Thymus (tissue), 11 donors: ENCODE measurements at regions not wholly inside any gene's neighbourhood (a gene's known extent, or its start where the extent isn't known, plus 50 kb on each side); places are given as distances from the start of the nearest gene placed in this dataset.
"Not testable (repeated sequence)": the region's sequence is repeated elsewhere in the genome, so short reads cannot be mapped to it uniquely, and the experiment has no call there.

ENCODE experiments used
- DNase-seq, 9 donors: peaks; one replicate each; pipeline ENCODE4 v3.0.0-alpha.2; 2013; ENCODE audit warnings: low spot score in 9 of 9, low read depth in 6 of 9, missing footprints in 1 of 9
- H3K27ac ChIP-seq, 2 donors: one replicate each; pipeline ENCODE4 v1.5.1; 2013; ENCODE audit warnings: control low read depth in 1 of 2, low read depth in 1 of 2, low read length in 1 of 2, mild to moderate bottlenecking in 1 of 2, moderate library complexity in 1 of 2
- H3K27me3 ChIP-seq, 2 donors: one replicate each; pipeline ENCODE4 v1.5.1; 2013; ENCODE audit warnings: low read length in 1 of 2; ENCODE audit not compliant: control insufficient read depth in 2 of 2, insufficient read depth in 1 of 2
- H3K36me3 ChIP-seq, 2 donors: one replicate each; pipeline ENCODE4 v1.5.1; 2013; ENCODE audit warnings: low read length in 1 of 2, mild to moderate bottlenecking in 1 of 2, moderate library complexity in 1 of 2; ENCODE audit not compliant: control insufficient read depth in 2 of 2, insufficient read depth in 2 of 2
- H3K4me1 ChIP-seq, 2 donors: one replicate each; pipeline ENCODE4 v1.5.1; 2013; ENCODE audit warnings: low read length in 2 of 2; ENCODE audit not compliant: control insufficient read depth in 2 of 2, insufficient read depth in 2 of 2
- H3K4me3 ChIP-seq, 2 donors: one replicate each; pipeline ENCODE4 v1.5.1; 2013; ENCODE audit warnings: low read length in 2 of 2, control low read depth in 1 of 2, mild to moderate bottlenecking in 1 of 2
- H3K9me3 ChIP-seq, 2 donors: one replicate each; pipeline ENCODE4 v1.5.1; 2013; ENCODE audit warnings: low read length in 1 of 2, mild to moderate bottlenecking in 1 of 2; ENCODE audit not compliant: control insufficient read depth in 2 of 2, insufficient read depth in 1 of 2
- WGBS: extraction: QIAGEN DNeasy Blood & Tissue Kit; methylation state at CpG from one replicate; pipeline ENCODE4 v1.1.7; 2013; 5-methylcytosine and 5-hydroxymethylcytosine counted together
- donor health status: healthy.

- 99% methylated on average over 4 of the region's 4 CpGs for WGBS
- Histone ChIP-seq H3K9me3 (no peaks in the 10 kb centered on the region), H3K4me3 (no peak overlapping the region), H3K4me1 (peaks cover 0 to 6% of the 10 kb centered on the region in 2 donors), H3K36me3 (no peaks in the 10 kb centered on the region), H3K27ac (no peak overlapping the region), H3K27me3 (no peaks in the 10 kb centered on the region)
- DNase-seq = no peak
Measured at GRCh38 chr6:21792177-21792576, 198.6 kb downstream of the SOX4 start.

DNA sequence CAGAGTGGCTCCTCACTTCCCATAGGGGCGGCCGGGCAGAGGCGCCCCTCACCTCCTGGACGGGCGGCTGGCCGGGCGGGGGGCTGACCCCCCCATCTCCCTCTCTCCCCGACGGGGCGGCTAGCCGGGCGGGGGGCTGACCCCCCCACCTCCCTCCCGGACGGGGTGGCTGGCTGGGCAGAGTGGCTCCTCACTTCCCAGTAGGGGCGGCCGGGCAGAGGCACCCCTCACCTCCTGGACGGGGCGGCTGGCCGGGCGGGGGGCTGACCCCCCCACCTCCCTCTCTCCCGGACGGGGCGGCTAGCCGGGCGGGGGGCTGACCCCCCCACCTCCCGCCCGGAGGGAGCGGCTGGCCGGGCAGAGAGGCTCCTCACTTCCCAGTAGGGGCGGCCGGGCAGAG is 203.4 kb downstream of the SOX4 start:
- H3K4me3 ChIP-seq, H3K4me1 ChIP-seq, DNase-seq, H3K36me3 ChIP-seq, H3K27me3 ChIP-seq, H3K27ac ChIP-seq, H3K9me3 ChIP-seq: not testable (repeated sequence)
- 95% methylated on average over 28 of the region's 31 CpGs for WGBS

DNA sequence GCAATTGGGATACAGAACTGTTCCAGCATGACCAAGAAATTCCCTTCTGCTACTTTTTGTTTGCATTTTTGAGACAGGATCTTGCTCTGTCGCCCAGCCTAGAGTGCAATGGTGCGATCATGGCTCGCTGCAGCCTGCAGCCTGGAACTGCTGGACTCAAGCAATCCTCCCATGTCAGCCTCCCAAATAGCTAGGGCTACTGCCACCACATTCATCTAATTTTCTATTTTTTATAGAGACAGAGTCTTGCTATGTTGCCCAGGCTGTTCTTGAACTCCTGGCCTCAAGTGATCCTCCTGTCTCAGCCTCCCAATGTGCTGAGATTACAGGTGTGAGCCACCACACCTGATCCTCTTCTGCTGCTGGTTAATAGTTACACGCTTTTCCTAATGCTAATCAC is 204.9 kb downstream of the SOX4 start:
- H3K27ac ChIP-seq = no peak overlapping the region
- no peak overlapping the region for H3K4me3 ChIP-seq
- no peaks in the 10 kb centered on the region for H3K36me3 ChIP-seq
- no peaks in the 10 kb centered on the region for H3K27me3 ChIP-seq
- H3K4me1 ChIP-seq = no peaks in the 10 kb centered on the region
- WGBS = 97% methylated on average over 4 of the region's 4 CpGs
- DNase-seq = no peak
- H3K9me3 ChIP-seq = no peaks in the 10 kb centered on the region

- Histone ChIP-seq H3K4me3 (no peak overlapping the region), H3K27ac (no peak overlapping the region), H3K9me3 (no peaks in the 10 kb centered on the region), H3K4me1 (no peaks in the 10 kb centered on the region), H3K36me3 (no peaks in the 10 kb centered on the region), H3K27me3 (no peaks in the 10 kb centered on the region)
- no peak for DNase-seq
- WGBS = 95% methylated on average over 2 of the region's 2 CpGs
Measured at GRCh38 chr6:21800330-21800729, 206.8 kb downstream of the SOX4 start.

GRCh38 chr6:21800948-21801438 is 207.4 kb downstream of the SOX4 start:
- H3K27me3 ChIP-seq = no peaks in the 10 kb centered on the region
- H3K36me3 ChIP-seq = no peaks in the 10 kb centered on the region
- 97% methylated on average over 11 of the region's 11 CpGs for WGBS
- H3K4me1 ChIP-seq = no peaks in the 10 kb centered on the region
- DNase-seq = no peak
- no peaks in the 10 kb centered on the region for H3K9me3 ChIP-seq
- no peak overlapping the region for H3K27ac ChIP-seq
- H3K4me3 ChIP-seq = no peak overlapping the region

- Histone ChIP-seq H3K4me1 (no peaks in the 10 kb centered on the region), H3K4me3 (no peak overlapping the region), H3K27me3 (no peaks in the 10 kb centered on the region), H3K36me3 (no peaks in the 10 kb centered on the region), H3K27ac (no peak overlapping the region), H3K9me3 (no peaks in the 10 kb centered on the region)
- 94% methylated on average over 1 of the region's 1 CpG for WGBS
- DNase-seq = no peak
Measured at GRCh38 chr6:21801446-21802174, 208.1 kb downstream of the SOX4 start.

DNA sequence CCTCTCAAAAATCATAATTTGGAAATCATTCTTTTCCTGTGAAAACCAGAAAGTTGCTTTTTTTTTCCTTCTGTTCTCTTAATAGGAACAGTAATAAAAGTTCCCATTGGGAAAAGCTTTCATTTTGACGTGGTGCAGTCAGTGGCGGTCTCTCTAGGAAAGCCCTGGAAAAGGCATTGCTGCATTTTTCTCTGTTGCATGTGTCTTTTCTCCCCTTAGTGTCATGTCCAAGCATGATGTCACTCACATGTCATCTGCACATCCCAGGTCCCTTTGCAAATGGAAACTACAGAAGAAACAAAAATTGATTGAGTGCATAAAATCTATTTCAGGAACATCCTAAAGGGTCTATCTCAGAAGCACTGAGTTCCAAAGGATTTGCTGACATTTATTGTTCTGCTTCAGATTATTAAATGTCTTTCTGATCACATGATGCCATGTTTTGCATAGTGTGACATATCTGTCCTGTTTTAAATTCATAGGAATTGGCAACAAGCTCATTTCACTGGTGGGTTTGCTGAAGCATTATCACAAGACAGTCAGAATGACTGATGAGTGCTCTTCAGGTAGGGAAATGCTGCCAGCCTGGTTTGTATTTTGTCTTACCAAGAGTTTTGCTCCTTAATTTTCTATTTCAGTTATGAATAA is 208.7 kb downstream of the SOX4 start:
- H3K4me1 ChIP-seq = peaks cover 0 to 2% of the 10 kb centered on the region in 2 donors
- no peak for DNase-seq
- 98% methylated on average over 2 of the region's 2 CpGs for WGBS
- no peaks in the 10 kb centered on the region for H3K9me3 ChIP-seq
- H3K27ac ChIP-seq = no peak overlapping the region
- no peaks in the 10 kb centered on the region for H3K27me3 ChIP-seq
- no peak overlapping the region for H3K4me3 ChIP-seq
- H3K36me3 ChIP-seq = no peaks in the 10 kb centered on the region

GRCh38 chr6:21804941-21805610 is 211.5 kb downstream of the SOX4 start:
- WGBS = 97% methylated on average over 8 of the region's 8 CpGs
- Histone ChIP-seq H3K27ac (no peak overlapping the region), H3K4me3 (no peak overlapping the region), H3K36me3 (no peaks in the 10 kb centered on the region), H3K4me1 (peaks cover 4 to 13% of the 10 kb centered on the region in 2 donors), H3K27me3 (no peaks in the 10 kb centered on the region), H3K9me3 (no peaks in the 10 kb centered on the region)
- DNase-seq = no peak
